LNCAP (cell line): ENCODE measurements at regions not wholly inside any gene's neighbourhood (a gene's known extent, or its start where the extent isn't known, plus 50 kb on each side); places are given as distances from the start of the nearest gene placed in this dataset.

Experiments used
- CTCF ChIP-seq: fragments of 450-650 bp; IDR thresholded peaks from 2 replicates; pipeline ENCODE4 v1.5.1; 2017; ENCODE audit warnings: mild to moderate bottlenecking

- TF ChIP-seq CTCF, result no peak
Observed at GRCh38 chr10:130808686-130809085, 502.8 kb downstream of the TCERG1L start.

GRCh38 chr10:130809181-130809580 lies 502.3 kb downstream of the TCERG1L start:
- no peak for TF ChIP-seq CTCF

- TF ChIP-seq CTCF, result no peak
Observed at GRCh38 chr10:130809761-130810515, 501.6 kb downstream of the TCERG1L start.

GRCh38 chr10:130810856-130811255 lies 500.7 kb downstream of the TCERG1L start:
- no peak for TF ChIP-seq CTCF

- TF ChIP-seq CTCF, result no peak
Observed at GRCh38 chr10:130812381-130813148, 499.0 kb downstream of the TCERG1L start.

- no peak for TF ChIP-seq CTCF
Observed at GRCh38 chr10:130814610-130815009, 496.9 kb downstream of the TCERG1L start.

GRCh38 chr10:130816116-130816901 lies 495.2 kb downstream of the TCERG1L start:
- no peak for TF ChIP-seq CTCF
